ENCODE measurements at regions not wholly inside any gene's neighbourhood (a gene's known extent, or its start where the extent isn't known, plus 50 kb on each side); places are given as distances from the start of the nearest gene placed in this dataset.
"Not testable (repeated sequence)": the region's sequence is repeated elsewhere in the genome, so short reads cannot be mapped to it uniquely, and the experiment has no call there.

DNA sequence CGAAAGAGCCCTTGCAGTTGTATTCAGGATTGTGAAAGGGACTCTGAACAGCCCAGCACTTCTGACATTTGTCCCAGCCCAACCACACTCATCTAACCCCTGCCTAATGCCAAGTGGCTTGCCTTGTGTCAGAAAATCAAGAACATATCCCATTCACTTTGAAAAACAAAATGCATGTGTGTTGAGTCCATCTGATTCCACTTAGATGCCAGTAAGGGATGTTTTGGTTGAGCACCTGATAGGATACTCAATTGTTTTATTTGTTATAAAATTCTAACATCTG is 776.8 kb downstream of the BCL11A start:
- DNase-seq, result no peak

DNA sequence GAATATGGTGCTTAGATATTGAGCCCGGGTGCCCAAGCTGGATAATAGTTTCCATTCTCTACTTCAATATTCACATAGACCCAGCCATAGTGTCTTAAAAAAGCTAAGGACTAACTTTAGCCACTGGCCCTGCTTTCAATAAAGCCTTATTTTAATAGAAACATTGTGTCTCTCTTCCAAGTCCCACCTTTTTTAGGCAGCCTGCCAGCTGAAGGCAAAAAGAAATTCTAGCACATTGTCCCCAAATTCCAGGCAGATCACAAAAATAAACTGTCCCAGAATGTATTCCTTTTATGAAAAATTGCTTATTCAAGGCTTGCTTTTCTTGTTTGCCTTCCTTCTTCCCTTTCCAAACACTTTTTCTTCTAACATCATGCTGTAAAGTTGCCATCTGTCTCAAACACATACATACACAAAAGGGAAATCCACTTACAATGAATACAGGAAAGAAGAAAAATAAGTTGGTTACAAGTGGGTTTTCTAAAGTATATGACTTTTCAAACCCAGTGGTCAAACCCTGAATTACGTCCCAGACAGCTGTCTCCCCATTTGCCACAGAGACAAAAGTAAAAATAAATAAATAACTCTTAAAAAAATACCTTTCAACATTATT is 778.5 kb downstream of the BCL11A start:
- no peak for DNase-seq

DNA sequence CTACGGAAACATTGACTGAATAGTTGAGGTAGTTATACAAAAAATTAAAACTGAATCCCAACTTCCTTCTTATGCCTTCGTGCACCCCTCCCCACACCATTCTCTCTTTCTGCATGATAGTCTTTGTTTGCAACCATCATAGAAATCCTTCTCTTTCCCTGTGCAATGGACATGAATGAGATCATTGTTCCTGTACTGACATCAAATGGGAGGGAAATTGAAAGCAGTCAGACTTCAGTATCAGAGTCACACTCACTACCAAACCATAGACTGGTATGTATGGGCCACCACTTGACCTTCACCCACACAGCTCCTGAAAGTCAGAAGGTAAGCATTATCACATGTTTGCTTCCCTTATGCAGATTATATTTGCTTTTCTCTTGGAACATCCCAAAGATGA is 782.8 kb downstream of the BCL11A start:
- DNase-seq, result no peak

DNA sequence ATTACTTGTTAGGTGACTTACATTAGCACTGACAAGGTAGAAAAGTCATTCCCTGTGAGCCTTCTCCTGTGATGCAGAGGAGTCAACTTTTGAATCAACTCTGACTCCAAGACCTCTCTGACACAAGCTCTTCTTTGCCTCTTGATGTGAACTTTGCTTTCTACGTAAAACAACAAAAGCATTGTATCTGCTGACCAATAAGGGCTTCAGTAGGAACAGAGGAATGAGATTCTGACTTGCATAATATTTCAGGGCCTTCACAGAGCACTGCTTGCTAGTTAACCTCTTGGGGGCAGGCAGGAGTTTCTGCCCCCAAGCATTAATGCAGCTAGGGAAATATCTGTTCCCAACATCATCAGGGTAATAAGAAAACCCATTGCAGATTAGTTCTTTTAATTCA is 791.5 kb downstream of the BCL11A start:
- no peak for DNase-seq

DNA sequence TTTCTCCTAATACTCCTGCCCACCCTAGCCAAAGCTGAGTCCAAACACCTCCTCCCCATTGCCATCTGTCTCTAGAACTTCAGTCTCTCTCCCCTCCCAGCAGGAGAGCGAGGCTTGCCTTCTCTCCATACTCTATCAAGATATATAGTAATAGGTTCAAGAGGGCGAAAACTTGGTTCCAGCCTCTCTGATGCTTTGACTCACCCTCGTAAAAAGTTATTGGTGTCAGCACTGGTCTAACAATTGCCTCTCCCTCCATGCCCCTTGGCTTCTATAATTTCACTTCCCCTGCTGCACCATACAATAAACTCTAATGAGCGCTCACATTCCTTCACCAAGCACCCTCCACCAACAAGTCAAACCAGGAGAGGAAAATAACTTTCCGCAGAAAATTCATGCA is 797.3 kb downstream of the BCL11A start:
- DNase-seq, result no peak

DNA sequence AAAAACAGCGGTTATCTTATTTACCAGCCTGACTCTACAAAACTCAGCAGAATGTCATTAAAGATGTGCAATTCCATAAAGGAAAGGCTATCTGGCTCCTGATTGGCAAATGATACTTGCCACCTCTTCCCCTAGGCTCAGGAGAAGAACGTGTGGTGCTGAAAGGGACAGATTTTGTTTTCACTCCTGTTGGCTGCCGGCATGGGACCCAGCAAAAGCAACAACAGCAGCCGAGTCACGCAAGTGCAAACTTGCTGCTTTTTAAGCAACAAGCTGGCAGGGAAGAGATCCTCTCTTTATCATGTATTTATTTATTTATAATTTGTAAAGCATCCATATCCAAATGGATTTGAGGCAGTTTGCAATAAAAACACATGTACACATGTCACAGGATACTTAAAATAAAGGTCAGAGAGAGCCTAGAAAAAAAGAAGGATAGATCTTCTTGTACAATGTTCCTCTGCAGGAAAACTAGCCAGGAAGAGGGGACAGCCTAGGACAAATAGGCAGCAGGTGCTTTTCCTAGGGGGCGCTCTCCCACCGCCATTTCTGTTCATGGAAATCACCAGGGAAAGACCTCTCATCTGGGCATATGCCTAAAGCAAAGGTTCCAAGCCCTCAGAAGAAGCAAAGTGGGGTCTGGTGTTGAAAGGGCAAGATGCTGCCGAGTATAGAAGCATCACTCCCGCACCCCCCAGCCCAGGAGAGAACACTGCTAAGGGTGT is 799.3 kb downstream of the BCL11A start:
- no peak for DNase-seq

DNA sequence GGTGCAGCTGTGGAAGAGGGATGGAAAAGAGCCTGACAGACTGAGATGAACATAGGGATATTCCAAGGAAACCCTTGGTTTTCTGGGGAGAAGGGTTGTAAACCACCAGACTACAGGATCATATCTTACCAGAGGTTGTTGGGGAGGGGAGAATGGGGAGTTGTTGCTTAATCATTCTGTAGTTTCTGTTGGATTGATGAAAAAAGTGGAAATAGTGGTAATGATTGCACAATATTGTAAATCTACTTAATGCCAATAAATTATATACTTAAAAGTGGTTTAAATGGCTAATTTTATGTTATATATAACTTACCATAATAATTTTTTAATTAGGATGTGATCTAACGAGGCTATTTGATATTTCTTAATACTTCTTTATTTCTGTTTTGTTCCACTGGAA is 800.9 kb downstream of the BCL11A start:
- no peak for DNase-seq

DNA sequence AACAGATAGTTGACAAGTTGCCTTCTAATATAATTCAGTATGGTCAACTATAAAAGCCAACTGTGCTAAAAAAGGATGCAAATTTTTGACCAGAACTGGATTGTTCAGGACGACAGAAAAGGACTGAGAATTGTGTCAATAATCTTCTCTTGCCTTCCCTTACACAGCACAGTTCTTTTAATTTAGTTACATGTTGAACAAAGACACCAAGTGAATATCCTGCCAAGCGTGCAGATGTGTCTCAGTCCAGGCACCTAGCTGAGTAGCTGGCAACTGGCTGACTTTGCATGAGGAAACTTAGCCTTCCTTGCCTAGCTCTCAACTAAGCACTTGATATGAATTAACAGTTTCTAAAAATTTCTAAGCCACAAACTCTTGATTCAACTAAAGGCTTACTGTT is 801.4 kb downstream of the BCL11A start:
- DNase-seq, result no peak

DNA sequence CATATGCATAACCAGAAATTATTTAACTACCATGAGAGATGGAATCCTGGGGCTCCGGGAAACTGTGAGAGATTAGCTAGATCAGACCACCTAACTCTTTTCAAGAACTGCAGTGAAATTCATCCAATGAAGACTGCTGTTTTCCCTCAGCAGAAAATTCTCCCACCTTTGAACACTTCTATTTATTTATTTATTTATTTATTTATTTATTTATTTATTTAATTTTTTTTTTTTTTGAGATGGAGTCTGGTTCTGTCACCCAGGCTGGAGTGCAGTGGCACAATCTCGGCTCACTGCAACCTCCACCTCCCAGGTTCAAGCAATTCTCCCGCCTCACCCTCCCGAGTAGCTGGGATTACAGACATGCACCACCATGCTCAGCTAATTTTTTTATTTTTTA is 802.2 kb downstream of the BCL11A start:
- DNase-seq, result not testable (repeated sequence)

DNA sequence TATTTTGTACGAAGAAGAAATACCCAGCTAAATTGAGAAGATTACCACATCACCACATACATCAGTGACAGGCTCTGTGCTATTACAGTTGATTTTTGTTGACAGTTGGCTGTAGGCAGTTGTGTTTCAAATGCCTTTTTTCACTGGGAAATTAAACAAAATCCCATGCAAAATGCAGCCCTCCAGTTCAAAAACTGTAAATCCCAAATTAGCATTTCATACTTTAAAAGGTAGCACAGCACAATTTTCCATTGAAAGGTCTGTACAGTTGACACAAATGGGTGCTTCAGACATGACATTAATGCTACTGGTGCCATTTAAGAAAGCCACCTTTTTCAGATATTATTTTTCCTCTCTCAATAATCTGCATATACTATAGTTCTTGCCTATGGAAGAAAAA is 807.2 kb downstream of the BCL11A start:
- no peak for DNase-seq

DNA sequence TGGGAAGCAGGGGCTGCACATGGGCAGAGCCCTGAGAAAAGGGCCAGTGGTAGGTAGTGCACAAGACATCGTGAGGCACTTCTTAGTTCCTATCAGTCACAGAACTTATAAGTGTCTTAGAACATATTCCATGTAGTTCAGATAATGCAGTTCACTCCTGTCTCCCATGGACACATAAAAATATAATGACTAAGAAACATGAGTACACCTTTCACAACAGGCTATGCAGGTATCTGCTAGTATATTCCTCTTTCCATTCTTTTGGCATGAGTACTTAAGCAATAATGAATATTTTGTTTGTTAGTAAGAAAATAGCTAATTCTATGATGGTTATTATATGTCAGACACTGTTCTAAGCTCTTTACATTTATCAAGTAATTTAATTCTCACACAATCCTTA is 808.4 kb downstream of the BCL11A start:
- DNase-seq, result no peak

DNA sequence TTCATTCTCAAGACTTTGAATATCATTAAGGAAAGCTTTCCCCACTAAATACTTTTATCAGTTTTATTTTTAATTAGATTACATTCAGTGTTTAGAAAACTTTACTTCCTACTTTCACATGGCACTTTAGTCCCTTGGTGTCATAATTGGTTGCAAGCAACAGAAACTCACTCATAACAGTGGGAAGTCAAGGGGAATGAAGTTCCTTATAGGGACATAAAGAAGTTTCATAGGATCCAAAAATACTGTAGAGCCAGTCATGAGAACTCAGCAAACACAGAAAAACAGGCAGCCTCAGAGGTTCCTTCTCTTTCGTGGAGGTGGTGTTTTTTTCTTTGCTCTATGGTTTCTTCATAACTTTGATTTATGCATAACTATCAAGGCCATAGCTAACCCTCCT is 809.0 kb downstream of the BCL11A start:
- no peak for DNase-seq

DNA sequence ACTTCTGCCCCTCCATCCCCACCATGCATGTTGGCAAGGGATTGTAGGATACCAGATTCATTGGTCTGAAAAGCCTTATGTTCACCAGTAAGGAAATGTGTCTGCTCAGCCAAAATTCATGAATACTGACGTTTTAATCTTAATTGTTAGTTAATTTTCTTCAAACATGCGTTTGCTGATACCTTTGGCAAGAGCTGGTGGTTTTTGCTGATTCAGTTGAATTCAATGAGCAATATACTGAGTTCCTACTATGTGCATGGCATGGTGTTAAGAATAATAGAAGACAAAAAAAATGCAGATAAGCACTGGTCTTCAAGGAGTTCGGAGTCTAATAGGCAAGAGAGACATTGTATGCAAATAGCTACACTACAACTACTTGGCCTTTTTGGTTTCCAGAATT is 811.6 kb downstream of the BCL11A start:
- DNase-seq, result no peak

DNA sequence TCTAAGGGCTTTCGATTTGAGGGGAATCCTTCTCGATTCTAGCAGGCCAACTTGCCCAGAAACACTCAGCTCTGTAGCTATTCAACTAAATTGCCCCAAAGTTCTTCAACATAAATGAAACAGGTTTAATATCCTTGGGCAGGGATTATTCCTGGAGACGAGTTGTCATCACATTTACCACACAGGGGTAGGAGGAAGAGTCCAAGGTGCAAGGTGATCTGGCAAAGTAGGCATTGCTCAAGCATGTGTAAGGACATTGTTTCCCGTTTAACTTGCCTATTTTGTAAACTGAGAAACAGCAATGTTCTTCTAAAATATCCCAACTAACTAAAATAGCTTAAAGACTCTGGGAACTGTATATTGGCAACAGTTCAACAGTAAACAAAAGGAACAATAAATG is 814.3 kb downstream of the BCL11A start:
- no peak for DNase-seq

DNA sequence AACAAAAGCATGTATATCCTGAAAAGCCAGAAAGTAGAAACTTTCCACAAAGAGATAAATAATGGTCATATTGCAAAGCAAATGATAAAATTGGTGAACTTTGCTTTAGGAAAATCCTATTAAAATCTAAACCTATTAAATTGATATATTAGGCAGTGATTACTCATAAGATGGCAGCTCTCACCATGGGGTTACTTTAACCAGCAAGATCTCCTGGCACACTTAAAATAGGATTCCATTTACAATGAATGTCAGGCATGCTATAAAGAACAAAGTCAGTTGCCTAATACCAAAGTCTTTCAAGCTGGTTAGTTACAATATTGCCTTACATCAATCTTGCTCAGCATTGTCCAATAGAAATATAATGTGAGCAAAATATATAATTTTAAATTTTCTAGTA is 816.2 kb downstream of the BCL11A start:
- no peak for DNase-seq

DNA sequence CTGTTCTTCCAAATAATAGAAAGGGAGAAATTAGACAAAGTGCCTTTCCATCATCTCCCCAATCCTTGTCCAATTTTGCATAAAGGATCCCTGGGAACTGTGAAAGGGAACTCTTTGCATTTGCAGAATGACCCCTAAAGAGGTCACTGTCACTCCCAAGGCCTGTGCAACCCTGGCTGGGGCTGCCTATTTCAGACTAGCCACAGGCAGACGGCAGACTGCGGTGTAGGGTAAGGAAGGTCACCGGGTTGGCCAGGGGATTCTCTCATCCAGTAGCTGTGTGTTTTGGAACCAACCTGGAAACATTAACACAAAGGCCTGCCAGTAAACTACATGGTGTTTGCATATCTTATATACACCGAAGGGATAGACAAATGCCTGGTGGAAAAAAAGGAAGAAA is 818.7 kb downstream of the BCL11A start:
- no peak for DNase-seq

DNA sequence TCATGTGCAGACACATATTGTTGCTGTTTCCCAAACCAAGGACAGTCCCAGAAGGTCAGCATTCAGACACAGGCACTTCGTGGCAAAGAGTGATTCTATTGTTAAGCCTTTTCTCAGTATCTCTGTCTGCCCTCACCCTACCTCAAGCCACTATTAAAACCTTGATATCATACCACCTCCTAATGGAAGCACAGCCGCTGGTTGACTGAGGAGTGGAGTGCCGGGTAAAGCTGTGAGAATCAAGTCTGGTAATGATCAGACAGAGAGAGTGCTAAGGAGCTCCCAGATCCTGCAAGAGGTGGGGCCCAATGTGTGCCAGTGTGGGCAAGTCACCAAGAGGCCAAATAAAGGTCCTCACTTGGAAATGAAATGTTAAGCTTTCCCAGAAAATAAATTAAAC is 819.5 kb downstream of the BCL11A start:
- no peak for DNase-seq

DNA sequence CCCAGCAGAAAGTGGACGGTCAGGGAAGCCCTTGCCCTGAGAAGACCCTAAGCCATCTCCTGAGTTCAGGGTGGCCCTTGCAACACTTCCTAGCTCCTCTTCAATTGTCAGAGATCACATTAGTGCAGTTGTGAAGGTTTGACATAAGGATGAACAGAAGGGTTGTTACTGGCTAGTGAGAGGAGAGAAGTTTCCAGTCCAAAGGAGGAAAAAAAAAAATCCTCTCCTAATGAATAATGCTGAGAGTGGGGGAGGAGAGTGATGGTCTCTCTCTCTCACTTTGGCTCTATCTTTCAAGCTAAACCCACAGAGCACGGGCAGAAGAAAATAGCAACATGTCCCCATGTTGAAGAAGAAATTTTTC is 819.9 kb downstream of the BCL11A start:
- DNase-seq, result no peak

DNA sequence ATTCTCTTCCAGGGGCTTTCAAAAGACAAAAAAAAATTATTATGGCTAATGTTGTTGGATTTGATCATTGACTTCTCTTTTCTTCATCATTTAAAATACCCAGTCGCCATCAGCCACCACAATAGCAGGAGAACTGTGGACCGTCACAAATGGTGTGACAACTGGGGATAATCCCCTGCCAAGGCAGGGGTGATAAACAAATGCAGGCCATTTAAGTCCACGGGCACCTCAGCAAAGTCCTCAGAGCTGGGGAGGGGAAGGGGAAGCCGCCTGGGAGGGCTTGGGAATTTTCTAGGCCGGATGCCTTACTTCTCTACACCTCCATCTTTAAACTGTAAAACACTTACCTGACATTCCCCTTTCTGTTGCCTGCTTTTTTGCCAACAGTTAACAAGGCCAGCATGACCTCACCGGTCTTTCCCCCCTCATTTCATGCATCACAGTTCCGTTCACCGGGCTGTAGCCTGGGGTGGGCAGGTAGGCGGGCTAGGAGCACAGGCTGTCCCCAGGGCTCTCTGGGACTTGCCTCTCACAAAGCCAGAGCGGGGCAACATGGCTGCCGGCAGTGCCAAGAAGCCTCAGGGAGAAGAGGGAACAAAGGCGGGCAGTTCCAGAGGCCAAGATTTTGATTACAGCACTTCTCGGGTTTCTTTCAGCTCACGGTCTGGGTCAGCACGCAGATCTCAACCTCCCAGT is 820.4 kb downstream of the BCL11A start:
- DNase-seq, result no peak

DNA sequence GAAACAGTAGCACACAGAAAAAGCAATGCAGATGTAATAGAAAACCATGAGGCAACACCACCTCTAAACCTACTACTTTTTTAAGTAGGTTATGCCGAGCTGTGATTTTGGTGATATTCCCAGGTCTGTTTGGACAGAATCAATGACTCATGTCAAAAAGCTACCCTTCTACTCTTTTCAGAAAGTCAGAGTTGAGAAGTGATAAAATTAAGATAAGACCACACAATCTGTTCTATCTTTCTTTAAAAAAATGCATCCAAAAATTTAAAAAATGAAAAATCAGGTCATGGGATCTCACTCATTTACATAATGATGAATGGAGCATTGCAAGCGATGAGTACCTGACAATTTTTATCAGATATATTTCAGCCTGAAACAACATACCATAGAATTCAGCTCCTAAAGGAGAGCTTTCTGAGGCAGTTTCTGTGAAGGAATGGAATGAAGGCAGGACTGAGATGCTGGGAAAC is 826.3 kb downstream of the BCL11A start:
- DNase-seq, result no peak

DNA sequence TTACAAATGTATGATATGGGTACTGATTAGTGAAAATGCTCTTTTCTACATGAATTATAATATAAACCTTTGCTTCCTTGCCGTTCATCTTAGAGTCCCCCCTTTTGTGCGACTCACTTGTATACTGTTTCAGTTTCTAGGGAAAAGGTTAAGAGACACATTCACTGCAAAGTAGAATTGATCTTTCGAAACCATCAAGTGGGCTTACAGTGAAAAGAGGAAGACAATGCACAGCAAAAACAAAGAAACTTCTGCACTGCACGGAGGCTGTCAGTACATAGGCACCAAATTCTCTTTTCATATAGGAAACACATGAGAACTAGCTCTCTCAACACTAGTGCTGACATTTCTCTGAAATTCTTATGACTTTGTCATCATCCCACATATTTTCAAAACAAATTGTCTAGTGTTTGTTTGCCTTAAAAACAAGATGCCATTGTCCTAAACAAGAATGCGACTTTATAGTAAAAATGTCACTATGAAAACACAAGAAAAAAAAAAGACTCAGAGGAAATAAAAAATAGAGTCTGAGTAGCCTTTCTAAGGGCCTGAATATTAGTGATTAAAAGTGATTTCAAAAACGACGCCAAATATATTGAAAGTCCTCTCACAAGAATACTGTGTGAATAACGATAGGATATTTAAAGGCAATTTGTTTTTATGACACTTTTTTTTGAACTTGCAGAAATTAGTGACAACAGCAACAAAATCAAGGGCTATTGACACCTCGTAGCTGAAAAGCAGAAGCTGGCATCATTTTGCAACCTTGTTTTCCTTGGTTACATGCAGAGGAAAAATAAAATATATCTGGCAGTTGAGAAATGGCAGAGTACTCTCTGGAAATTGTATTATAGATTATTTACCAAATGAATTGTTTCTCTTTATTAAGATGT is 827.0 kb downstream of the BCL11A start:
- DNase-seq, result no peak

DNA sequence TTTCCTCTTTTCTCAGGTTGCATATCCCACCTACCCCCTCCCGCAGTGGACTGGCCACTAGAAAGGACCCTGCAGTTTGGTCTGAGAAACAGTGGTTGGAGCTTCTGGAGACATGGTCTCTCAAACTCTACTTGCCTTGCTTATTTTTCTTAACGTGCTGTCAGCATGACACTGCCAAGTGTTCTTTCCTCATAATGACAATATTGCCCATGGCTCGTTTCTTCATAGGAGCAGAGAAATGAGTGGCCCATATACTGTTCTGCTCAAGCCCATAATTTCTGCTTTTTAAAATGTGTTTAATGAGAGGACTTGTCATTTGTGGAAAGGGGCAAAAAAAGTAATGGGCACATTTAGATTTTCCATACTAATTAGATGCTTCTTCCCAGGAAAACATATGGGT is 828.7 kb downstream of the BCL11A start:
- no peak for DNase-seq

DNA sequence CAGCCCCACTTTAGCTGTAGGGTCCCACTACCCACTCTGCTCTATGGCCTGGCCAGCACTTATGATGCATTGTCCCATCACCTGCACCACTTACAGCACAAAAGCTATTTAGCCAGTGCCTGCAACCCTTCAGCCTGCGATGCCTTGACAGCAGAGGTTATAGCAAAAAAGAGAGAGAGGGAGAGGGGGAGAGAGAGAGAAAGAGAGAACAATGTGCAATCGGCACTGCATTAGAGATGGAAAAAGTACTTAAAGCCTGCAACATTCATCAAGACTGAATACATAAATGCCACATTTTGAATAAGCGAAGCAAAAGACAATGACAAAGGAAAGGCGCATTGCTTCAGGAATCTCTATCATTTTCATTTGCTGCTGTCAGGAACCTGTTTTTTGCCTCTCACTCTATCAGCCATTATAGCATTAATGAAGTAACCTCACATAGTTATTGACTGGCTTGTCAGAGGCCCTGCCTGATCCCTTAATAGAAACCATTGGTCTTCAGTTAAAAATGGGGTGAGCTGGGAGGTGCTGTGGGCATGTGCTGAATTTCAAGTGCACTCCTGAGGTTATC is 833.1 kb downstream of the BCL11A start:
- no peak for DNase-seq

Measured in fibroblast of skin of back (primary cell).